H9 (cell line): ENCODE measurements at regions not wholly inside any gene's neighbourhood (a gene's known extent, or its start where the extent isn't known, plus 50 kb on each side); places are given as distances from the start of the nearest gene placed in this dataset.

ENCODE experiments used
- DNase-seq: peaks from one replicate; pipeline ENCODE4 v3.0.0-alpha.2; 2017
- H2AFZ ChIP-seq: one replicate; pipeline ENCODE4 v1.6.1; 2013; ENCODE audit warnings: mild to moderate bottlenecking, low read length, control low read depth, moderate library complexity
- H2AK5ac ChIP-seq: 2 replicates; pipeline ENCODE4 v1.6.1; 2013; ENCODE audit warnings: low read length, control low read depth, mixed read lengths; ENCODE audit not compliant: insufficient read length
- H2BK120ac ChIP-seq: one replicate; pipeline ENCODE4 v1.6.1; 2013; ENCODE audit warnings: low read depth, mild to moderate bottlenecking, low read length, control low read depth, inconsistent platforms; ENCODE audit not compliant: poor library complexity, severe bottlenecking
- H2BK12ac ChIP-seq: 2 replicates; pipeline ENCODE4 v1.6.1; 2013; ENCODE audit warnings: low read length, control low read depth, mixed read lengths, low read depth; ENCODE audit not compliant: insufficient read length
- H2BK15ac ChIP-seq: 2 replicates; pipeline ENCODE4 v1.6.1; 2013; ENCODE audit warnings: low read depth, low read length, control low read depth
- H2BK20ac ChIP-seq: one replicate; pipeline ENCODE4 v1.6.1; 2013; ENCODE audit warnings: low read depth, mild to moderate bottlenecking, low read length, control low read depth, inconsistent platforms; ENCODE audit not compliant: poor library complexity, severe bottlenecking
- H2BK5ac ChIP-seq: 2 replicates; pipeline ENCODE4 v1.6.1; 2013; ENCODE audit warnings: low read length, control low read depth, mixed read lengths; ENCODE audit not compliant: insufficient read length
- H3K14ac ChIP-seq: 2 replicates; pipeline ENCODE4 v1.6.1; 2013; ENCODE audit warnings: low read length, control low read depth; ENCODE audit not compliant: insufficient read depth
- H3K18ac ChIP-seq: 2 replicates; pipeline ENCODE4 v1.6.1; 2013; ENCODE audit warnings: low read depth, mild to moderate bottlenecking, mixed read lengths, low read length, control low read depth; ENCODE audit not compliant: insufficient read length
- H3K23ac ChIP-seq: 2 replicates; pipeline ENCODE4 v1.6.1; 2013; ENCODE audit warnings: low read length, control low read depth, mixed read lengths, low read depth; ENCODE audit not compliant: insufficient read length
- H3K23me2 ChIP-seq: 2 replicates; pipeline ENCODE4 v1.6.1; 2013; ENCODE audit warnings: low read depth, mild to moderate bottlenecking, mixed read lengths, low read length, control low read depth; ENCODE audit not compliant: insufficient read length, poor library complexity, severe bottlenecking
- H3K27ac ChIP-seq: 2 replicates; pipeline ENCODE4 v1.5.1; 2013; ENCODE audit warnings: low read length, control low read depth, mixed read lengths, low read depth; ENCODE audit not compliant: insufficient read length
- H3K27me3 ChIP-seq: 2 replicates; pipeline ENCODE4 v1.6.1; 2013; ENCODE audit warnings: low read length, control low read depth, inconsistent platforms; ENCODE audit not compliant: insufficient read depth
- H3K4ac ChIP-seq: 2 replicates; pipeline ENCODE4 v1.6.1; 2013; ENCODE audit warnings: low read depth, mild to moderate bottlenecking, control low read depth, inconsistent platforms, low read length, moderate library complexity
- H3K4me1 ChIP-seq: 2 replicates; pipeline ENCODE4 v1.6.1; 2013; ENCODE audit warnings: low read length, control low read depth, inconsistent platforms; ENCODE audit not compliant: insufficient read depth
- H3K4me2 ChIP-seq: 2 replicates; pipeline ENCODE4 v1.6.1; 2013; ENCODE audit warnings: low read length, control low read depth, mixed read lengths; ENCODE audit not compliant: insufficient read length, insufficient read depth
- H3K56ac ChIP-seq: 2 replicates; pipeline ENCODE4 v1.6.1; 2013; ENCODE audit warnings: low read depth, mild to moderate bottlenecking, mixed read lengths, low read length, control low read depth; ENCODE audit not compliant: insufficient read length
- H3K79me1 ChIP-seq: 2 replicates; pipeline ENCODE4 v1.6.1; 2013; ENCODE audit warnings: low read depth, mild to moderate bottlenecking, moderate library complexity, low read length, control low read depth, inconsistent platforms; ENCODE audit not compliant: insufficient read depth, poor library complexity, severe bottlenecking
- H3K79me2 ChIP-seq: 2 replicates; pipeline ENCODE4 v1.6.1; 2013; ENCODE audit warnings: low read length, control low read depth, inconsistent platforms; ENCODE audit not compliant: insufficient read depth
- H3K9ac ChIP-seq: 2 replicates; pipeline ENCODE4 v1.6.1; 2013; ENCODE audit warnings: low read length, control low read depth, mixed read lengths; ENCODE audit not compliant: insufficient read length; ENCODE audit errors: extremely low read depth
- H3K9me3 ChIP-seq: one replicate; pipeline ENCODE4 v1.6.1; 2013; ENCODE audit warnings: low read depth, low read length, inconsistent platforms; ENCODE audit not compliant: control insufficient read depth
- H3T11ph ChIP-seq: one replicate; pipeline ENCODE4 v1.6.1; 2013; ENCODE audit warnings: mild to moderate bottlenecking, low read length, control low read depth, inconsistent platforms
- H4K20me1 ChIP-seq: one replicate; pipeline ENCODE4 v1.6.1; 2013; ENCODE audit not compliant: control insufficient read depth, insufficient read length, insufficient read depth
- H4K5ac ChIP-seq: 2 replicates; pipeline ENCODE4 v1.6.1; 2013; ENCODE audit warnings: low read depth, mild to moderate bottlenecking, mixed read lengths, low read length, control low read depth; ENCODE audit not compliant: insufficient read length
- H4K8ac ChIP-seq: replicated peaks from 2 replicates; pipeline ENCODE4 v1.6.1; 2013; ENCODE audit warnings: low read length, control low read depth, mixed read lengths, low read depth; ENCODE audit not compliant: insufficient read length
- H4K91ac ChIP-seq: 2 replicates; pipeline ENCODE4 v1.6.1; 2013; ENCODE audit warnings: low read depth, mild to moderate bottlenecking, moderate library complexity, mixed read lengths, low read length, control low read depth; ENCODE audit not compliant: insufficient read length
- H3K27ac Mint-ChIP-seq, 3 experiments: 2 replicates in 2 of 3; 3 replicates in 1 of 3; pipeline ENCODE4 v1.8.0; 2020 to 2021; ENCODE audit warnings: mixed read lengths in 3 of 3, mild to moderate bottlenecking in 1 of 3, moderate library complexity in 1 of 3
- H3K27me3 Mint-ChIP-seq: 2 replicates; pipeline ENCODE4 v1.8.0; 2021; ENCODE audit warnings: low read depth, mild to moderate bottlenecking, moderate library complexity, mixed read lengths
- H3K36me3 Mint-ChIP-seq, 3 experiments: 2 replicates in 2 of 3; 3 replicates in 1 of 3; pipeline ENCODE4 v1.8.0; 2020 to 2021; ENCODE audit warnings: low read depth in 3 of 3, mixed read lengths in 3 of 3; ENCODE audit not compliant: insufficient read depth in 1 of 3
- H3K4me1 Mint-ChIP-seq, 2 experiments: 2 replicates each; pipeline ENCODE4 v1.8.0; 2020; ENCODE audit warnings: mixed read lengths in 2 of 2
- H3K4me3 Mint-ChIP-seq, 2 experiments: 2 replicates in 1 of 2; 3 replicates in 1 of 2; pipeline ENCODE4 v1.8.0; 2020 to 2021; ENCODE audit warnings: mild to moderate bottlenecking in 2 of 2, mixed read lengths in 2 of 2, moderate library complexity in 1 of 2
- H3K9me3 Mint-ChIP-seq, 2 experiments: 2 replicates in 1 of 2; 3 replicates in 1 of 2; pipeline ENCODE4 v1.8.0; 2020; ENCODE audit warnings: mild to moderate bottlenecking in 2 of 2, mixed read lengths in 2 of 2, moderate library complexity in 1 of 2
- WGBS: extraction: QIAGEN DNeasy Blood & Tissue Kit; methylation state at CpG from one replicate; pipeline ENCODE4 v1.1.7; 2013; ENCODE audit warnings: missing lambda C conversion rate, low lambda C conversion rate, mixed read lengths; ENCODE audit not compliant: insufficient read length; ENCODE audit errors: extremely low coverage; 5-methylcytosine and 5-hydroxymethylcytosine counted together
- TF ChIP-seq, protein P1 (sequence below): fragments of 200-600 bp; sonication (generic); conservative IDR thresholded peaks from 3 replicates; pipeline ENCODE4 v1.8.0; 2021; ENCODE audit warnings: antibody characterized with exemption, mild to moderate bottlenecking

DNA sequence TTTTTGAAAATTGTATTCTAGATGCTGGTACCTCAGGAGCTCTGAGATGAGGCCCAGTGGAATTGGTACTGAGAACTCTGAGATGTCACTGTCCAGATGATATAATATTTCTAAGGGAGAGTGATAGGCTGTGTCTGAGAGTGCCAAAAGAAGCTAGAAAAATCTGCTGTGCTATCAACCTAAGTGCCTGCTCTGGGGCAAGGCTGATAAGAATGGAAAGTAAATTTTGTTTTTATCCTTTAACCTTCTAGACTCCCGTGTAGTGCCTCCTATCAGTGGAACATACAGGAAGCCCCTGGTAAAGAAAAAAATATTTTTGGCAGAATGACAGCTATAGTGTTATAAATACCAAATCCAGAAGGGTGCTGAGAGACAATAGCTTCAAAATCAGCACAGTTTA is 348.2 kb downstream of the TFAP2B start:
- Histone ChIP-seq H4K91ac (no peak overlapping the region), H3K18ac (no peak overlapping the region), H3K9ac (no peak overlapping the region), H3K9me3 (no peaks in the 10 kb centered on the region), H3K79me2 (no peaks in the 10 kb centered on the region), H3K23ac (no peak overlapping the region), H4K20me1 (no peaks in the 10 kb centered on the region), H3T11ph (no peak overlapping the region), H2BK15ac (no peak overlapping the region), H3K4me1 (no peaks in the 10 kb centered on the region), H2BK12ac (no peak overlapping the region), H2BK120ac (no peak overlapping the region), H2BK20ac (no peak overlapping the region), H4K8ac (no peak overlapping the region), H3K4ac (no peak overlapping the region), H3K23me2 (no peaks in the 10 kb centered on the region), H2BK5ac (no peak overlapping the region), H3K14ac (no peak overlapping the region), H3K27ac (no peak overlapping the region), H3K56ac (no peak overlapping the region), H2AK5ac (no peak overlapping the region), H3K27me3 (no peaks in the 10 kb centered on the region), H3K4me2 (no peak overlapping the region), H4K5ac (no peak overlapping the region), H2AFZ (no peak overlapping the region), H3K79me1 (no peaks in the 10 kb centered on the region)
- no peaks in the 10 kb centered on the region; a peak in 1 of 7 replicates for H3K36me3 Mint-ChIP-seq
- no peak overlapping the region for H3K4me3 Mint-ChIP-seq
- H3K27ac Mint-ChIP-seq = no peak overlapping the region
- WGBS = no CpG with 5 or more reads among the region's 1 CpG
- no peaks in the 10 kb centered on the region for H3K4me1 Mint-ChIP-seq
- no peak for DNase-seq
- TF ChIP-seq, protein P1, sequence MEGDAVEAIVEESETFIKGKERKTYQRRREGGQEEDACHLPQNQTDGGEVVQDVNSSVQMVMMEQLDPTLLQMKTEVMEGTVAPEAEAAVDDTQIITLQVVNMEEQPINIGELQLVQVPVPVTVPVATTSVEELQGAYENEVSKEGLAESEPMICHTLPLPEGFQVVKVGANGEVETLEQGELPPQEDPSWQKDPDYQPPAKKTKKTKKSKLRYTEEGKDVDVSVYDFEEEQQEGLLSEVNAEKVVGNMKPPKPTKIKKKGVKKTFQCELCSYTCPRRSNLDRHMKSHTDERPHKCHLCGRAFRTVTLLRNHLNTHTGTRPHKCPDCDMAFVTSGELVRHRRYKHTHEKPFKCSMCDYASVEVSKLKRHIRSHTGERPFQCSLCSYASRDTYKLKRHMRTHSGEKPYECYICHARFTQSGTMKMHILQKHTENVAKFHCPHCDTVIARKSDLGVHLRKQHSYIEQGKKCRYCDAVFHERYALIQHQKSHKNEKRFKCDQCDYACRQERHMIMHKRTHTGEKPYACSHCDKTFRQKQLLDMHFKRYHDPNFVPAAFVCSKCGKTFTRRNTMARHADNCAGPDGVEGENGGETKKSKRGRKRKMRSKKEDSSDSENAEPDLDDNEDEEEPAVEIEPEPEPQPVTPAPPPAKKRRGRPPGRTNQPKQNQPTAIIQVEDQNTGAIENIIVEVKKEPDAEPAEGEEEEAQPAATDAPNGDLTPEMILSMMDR = no peak
- no peaks in the 10 kb centered on the region for H3K27me3 Mint-ChIP-seq
- peaks cover 4 to 7% of the 10 kb centered on the region in 2 experiments; a peak in 2 of 5 replicates for H3K9me3 Mint-ChIP-seq
